ENCODE measurements at regions not wholly inside any gene's neighbourhood (a gene's known extent, or its start where the extent isn't known, plus 50 kb on each side); places are given as distances from the start of the nearest gene placed in this dataset.
"Not testable (repeated sequence)": the region's sequence is repeated elsewhere in the genome, so short reads cannot be mapped to it uniquely, and the experiment has no call there.

- in situ Hi-C loops (cut with HindIII; ENCODE audit: low pct_unique_long_range_greater_than_20kb, low sequenced_read_pairs) = no loop called here
- no peak for DNase-seq (ENCODE audit: low read depth, low spot score)
These were observed 54.2 kb upstream of the RABGAP1L start for GRCh38 chr1:174105086-174105485.

- in situ Hi-C loops (cut with HindIII; ENCODE audit: low pct_unique_long_range_greater_than_20kb, low sequenced_read_pairs) = no loop called here
- no peak for DNase-seq (ENCODE audit: low read depth, low spot score)
These were observed 55.6 kb upstream of the RABGAP1L start for GRCh38 chr1:174103766-174104165.

GRCh38 chr1:174101976-174102375 is 57.3 kb upstream of the RABGAP1L start:
- in situ Hi-C loops (cut with HindIII; ENCODE audit: low pct_unique_long_range_greater_than_20kb, low sequenced_read_pairs); DNase-seq (ENCODE audit: low read depth, low spot score): not testable (repeated sequence)

- in situ Hi-C loops (cut with HindIII; ENCODE audit: low pct_unique_long_range_greater_than_20kb, low sequenced_read_pairs) = no loop called here
- DNase-seq (ENCODE audit: low read depth, low spot score) = no peak
These were observed 61.9 kb upstream of the RABGAP1L start for GRCh38 chr1:174097426-174097825.

- DNase-seq (ENCODE audit: low read depth, low spot score) = peak; percentile 73
- in situ Hi-C loops (cut with HindIII; ENCODE audit: low pct_unique_long_range_greater_than_20kb, low sequenced_read_pairs) = not testable (repeated sequence)
These were observed 65.5 kb upstream of the RABGAP1L start for GRCh38 chr1:174093789-174094188.

GRCh38 chr1:174090471-174090870 is 68.3 kb upstream of the RC3H1 start:
- DNase-seq (ENCODE audit: low read depth, low spot score) = no peak
- in situ Hi-C loops (cut with HindIII; ENCODE audit: low pct_unique_long_range_greater_than_20kb, low sequenced_read_pairs) = no loop called here

- in situ Hi-C loops (cut with HindIII; ENCODE audit: low pct_unique_long_range_greater_than_20kb, low sequenced_read_pairs) = no loop called here
- DNase-seq (ENCODE audit: low read depth, low spot score) = no peak
These were observed 58.7 kb upstream of the RC3H1 start for GRCh38 chr1:174080819-174081218.

GRCh38 chr1:174079796-174080195 is 57.6 kb upstream of the RC3H1 start:
- DNase-seq (ENCODE audit: low read depth, low spot score) = no peak
- in situ Hi-C loops (cut with HindIII; ENCODE audit: low pct_unique_long_range_greater_than_20kb, low sequenced_read_pairs) = no loop called here

GRCh38 chr1:174078916-174079315 is 56.8 kb upstream of the RC3H1 start:
- DNase-seq (ENCODE audit: low read depth, low spot score); in situ Hi-C loops (cut with HindIII; ENCODE audit: low pct_unique_long_range_greater_than_20kb, low sequenced_read_pairs): not testable (repeated sequence)

- in situ Hi-C loops (cut with HindIII; ENCODE audit: low pct_unique_long_range_greater_than_20kb, low sequenced_read_pairs) = no loop called here
- no peak for DNase-seq (ENCODE audit: low read depth, low spot score)
These were observed 55.8 kb upstream of the RC3H1 start for GRCh38 chr1:174077749-174078490.

GRCh38 chr1:174075245-174075692 is 53.1 kb upstream of the RC3H1 start:
- in situ Hi-C loops (cut with HindIII; ENCODE audit: low pct_unique_long_range_greater_than_20kb, low sequenced_read_pairs) = no loop called here
- DNase-seq (ENCODE audit: low read depth, low spot score) = peak; percentile 30

GRCh38 chr1:174074757-174075156 is 52.6 kb upstream of the RC3H1 start:
- DNase-seq (ENCODE audit: low read depth, low spot score) = peak; percentile 63

GRCh38 chr1:174072581-174072980 is 50.4 kb upstream of the RC3H1 start:
- in situ Hi-C loops (cut with HindIII; ENCODE audit: low pct_unique_long_range_greater_than_20kb, low sequenced_read_pairs) = no loop called here

More at GRCh38 chr1:174074757-174075156, 52.6 kb upstream of the RC3H1 start:
- in situ Hi-C loops (cut with HindIII; ENCODE audit: low pct_unique_long_range_greater_than_20kb, low sequenced_read_pairs) = no loop called here

More at GRCh38 chr1:174072581-174072980, 50.4 kb upstream of the RC3H1 start:
- no peak for DNase-seq (ENCODE audit: low read depth, low spot score)
